Gastroesophageal sphincter (tissue), 3 donors: ENCODE measurements at regions not wholly inside any gene's neighbourhood (a gene's known extent, or its start where the extent isn't known, plus 50 kb on each side); places are given as distances from the start of the nearest gene placed in this dataset.

Source experiments
- CTCF ChIP-seq, 4 experiments: fragments of 200-600 bp in 2 of 4; fragments of 450-650 bp in 2 of 4; sonication (generic) in 1 of 4; IDR thresholded peaks; one replicate each; pipeline ENCODE4 v1.5.1; 2017 to 2019; ENCODE audit warnings: antibody characterized with exemption in 4 of 4, mild to moderate bottlenecking in 2 of 4, moderate library complexity in 2 of 4
- EP300 ChIP-seq: sonication (generic); formaldehyde crosslinking; IDR thresholded peaks from one replicate; pipeline ENCODE4 v1.6.1; 2017; ENCODE audit warnings: antibody characterized with exemption, mild to moderate bottlenecking

DNA sequence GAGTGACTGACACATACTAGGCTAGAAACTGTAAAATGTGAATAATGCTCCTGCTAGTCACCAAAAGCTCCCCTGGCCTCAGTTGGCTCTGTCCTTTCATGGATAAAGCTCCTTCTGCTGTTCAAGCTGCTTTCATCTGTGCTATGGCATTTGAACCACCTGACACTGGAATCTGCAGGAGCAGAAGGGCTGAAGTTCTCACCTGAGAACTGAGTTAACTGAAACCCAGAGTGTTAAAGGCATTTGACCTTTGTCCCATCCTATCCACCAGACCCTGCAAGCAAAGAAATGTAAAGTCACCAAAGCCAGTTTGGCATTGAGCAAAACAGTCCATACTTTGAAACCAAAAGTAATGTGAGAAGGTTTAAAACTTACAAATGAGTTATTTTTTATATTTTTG lies 77.7 kb downstream of the BMP2 start:
- TF ChIP-seq EP300 = no peak
- TF ChIP-seq CTCF (IDR thresholded peaks at IDR 0.05) = no peak
